Activated CD4-positive, alpha-beta T cell treated with anti-CD3 and anti-CD28 coated beads, Interleukin-2, amount 50 U/mL, for 16 hours (primary cell): ENCODE measurements at regions not wholly inside any gene's neighbourhood (a gene's known extent, or its start where the extent isn't known, plus 50 kb on each side); places are given as distances from the start of the nearest gene placed in this dataset.
"Not testable (repeated sequence)": the region's sequence is repeated elsewhere in the genome, so short reads cannot be mapped to it uniquely, and the experiment has no call there.

Experiments
- DNase-seq: peaks from one replicate; pipeline ENCODE4 v3.0.0-alpha.2; 2020

DNA sequence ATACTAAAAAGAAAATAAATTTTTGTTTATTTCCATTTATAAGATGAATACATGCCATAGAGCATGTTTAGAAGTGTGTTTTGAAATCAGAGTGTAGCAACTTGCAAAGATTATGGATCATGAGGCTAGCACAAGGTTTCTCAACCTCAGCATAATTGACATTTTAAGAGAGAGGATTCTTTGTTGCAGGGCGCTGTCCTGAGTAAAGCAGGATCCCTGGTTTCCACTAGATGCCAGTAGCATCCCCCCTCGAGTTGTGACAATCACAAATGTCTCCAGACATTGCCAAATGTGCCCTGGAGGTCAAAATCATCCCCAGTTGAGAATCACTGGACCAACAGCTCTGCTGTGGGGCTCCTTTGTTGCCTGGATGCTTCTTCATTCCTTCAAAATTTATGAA is 128.5 kb upstream of the RBMS3 start:
- no peak for DNase-seq

DNA sequence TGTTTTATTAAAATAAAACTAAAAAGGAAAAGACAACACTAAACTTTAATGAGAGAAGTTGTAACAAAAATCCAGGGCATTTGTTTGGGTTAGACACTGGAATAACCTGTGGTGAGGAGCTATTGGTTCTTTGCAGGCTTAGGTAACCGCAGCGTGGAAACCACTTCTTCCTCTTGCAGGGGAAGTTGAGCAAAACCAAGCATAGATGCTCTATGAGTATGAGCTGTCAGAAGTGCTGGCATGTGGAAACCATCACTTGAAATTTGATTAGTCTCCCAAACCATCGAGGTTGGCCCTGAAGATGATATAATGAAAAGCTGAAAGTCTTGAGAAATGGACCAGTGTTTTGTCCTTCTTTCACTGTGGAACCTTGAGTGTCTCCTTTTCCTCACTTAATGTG is 127.1 kb upstream of the RBMS3 start:
- peak; percentile 84 for DNase-seq

DNA sequence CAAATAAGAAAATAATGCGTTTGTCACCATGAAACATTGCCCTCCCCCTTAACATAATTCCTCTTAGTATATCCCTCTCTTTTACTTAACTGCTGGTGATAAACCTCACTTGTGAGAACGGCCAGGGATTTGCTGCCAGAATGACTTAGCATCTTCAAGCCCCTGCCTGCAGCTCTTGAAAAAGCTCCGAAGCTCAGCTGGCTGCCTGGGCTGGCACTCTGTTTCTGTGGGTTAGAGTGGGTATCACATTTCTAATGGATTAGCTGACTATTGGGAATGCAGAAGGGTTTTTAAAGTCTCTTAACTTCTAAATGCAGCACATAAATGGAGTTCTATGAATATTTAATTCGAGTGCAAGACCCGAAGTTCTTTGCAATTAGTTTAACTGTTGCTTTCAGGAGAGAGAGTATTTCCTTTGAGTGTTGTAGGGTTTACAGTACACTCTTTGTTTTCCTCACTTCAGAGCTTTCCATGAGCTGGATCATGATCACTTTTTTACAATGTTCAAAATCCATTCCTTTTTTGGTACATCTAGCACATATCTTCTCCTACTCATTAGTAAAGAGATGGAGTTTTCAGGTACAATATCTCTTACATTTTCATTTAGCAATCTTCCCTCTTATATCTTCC is 124.7 kb upstream of the RBMS3 start:
- DNase-seq, result no peak

DNA sequence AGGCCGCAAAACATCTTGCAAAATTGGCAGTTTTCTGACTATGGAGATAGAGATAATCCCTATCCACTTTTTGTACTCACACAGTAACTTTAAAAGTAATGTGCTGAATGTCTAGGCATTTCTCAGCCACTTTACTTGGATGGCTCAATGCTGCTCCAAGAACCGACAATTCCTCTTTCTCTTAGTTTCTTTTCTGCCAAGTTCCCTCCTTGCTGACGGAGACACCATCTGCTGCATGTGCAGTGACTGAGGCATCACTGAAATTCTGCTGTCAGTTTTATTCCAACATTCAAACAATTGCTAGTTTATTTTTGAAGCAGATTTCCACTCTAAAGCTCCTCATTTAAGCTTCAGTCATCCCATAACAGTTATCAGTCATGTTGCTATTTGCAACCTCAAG is 116.0 kb upstream of the RBMS3 start:
- no peak for DNase-seq

DNA sequence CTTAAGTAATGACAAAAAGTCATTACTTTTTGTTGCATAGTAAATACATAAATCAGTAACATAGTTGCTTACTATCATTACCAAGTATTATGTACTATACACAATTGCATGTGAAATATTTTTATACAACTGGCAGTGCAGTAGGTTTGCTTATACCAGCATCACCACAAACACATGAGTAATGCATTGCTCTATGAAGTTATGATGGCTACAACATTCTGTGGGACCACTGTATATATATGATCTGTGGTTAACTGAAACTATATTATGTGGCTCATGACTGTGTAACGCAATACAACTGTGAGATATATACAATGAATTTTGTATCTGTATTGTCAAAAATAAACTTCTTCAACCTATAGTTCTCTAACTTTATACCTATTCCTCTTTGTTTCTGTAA is 113.7 kb upstream of the RBMS3 start:
- DNase-seq, result no peak

DNA sequence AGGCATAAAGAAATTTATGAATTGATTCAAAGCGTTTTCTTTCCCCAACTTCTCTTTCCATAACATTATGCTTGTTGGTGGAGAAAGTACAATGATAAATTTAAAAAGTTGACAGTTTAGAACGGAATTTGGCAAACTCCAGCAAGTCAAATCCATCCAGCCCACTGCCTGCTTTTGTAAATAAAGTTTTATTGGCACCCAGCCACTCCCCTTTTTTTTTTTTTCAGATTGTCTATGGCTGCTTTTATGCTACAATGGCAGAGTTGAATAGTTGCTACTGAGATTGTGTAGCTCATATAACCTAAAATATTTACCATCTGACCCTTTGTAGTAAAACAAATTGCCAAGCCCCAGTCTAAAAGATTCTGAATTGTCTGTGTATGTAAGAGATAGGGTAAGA is 112.8 kb upstream of the RBMS3 start:
- DNase-seq, result no peak

DNA sequence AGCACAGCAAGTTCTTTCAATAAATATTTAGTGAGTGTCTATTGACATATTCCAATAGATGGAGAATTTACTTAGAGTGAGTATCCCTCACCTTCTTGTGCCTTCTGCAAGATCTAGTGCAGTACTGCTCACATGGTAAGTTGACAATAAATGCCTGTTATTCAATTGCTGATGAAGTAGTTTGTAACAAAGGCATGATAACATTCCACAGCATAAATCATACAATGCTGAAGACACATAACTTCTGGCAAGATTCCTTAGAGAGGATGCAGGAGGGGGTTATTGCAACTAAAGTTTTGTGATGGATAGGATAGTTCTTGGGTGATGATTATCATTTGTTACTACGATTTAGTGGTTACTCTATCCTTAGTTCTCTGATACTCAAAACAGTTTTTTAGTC is 112.2 kb upstream of the RBMS3 start:
- DNase-seq, result no peak

DNA sequence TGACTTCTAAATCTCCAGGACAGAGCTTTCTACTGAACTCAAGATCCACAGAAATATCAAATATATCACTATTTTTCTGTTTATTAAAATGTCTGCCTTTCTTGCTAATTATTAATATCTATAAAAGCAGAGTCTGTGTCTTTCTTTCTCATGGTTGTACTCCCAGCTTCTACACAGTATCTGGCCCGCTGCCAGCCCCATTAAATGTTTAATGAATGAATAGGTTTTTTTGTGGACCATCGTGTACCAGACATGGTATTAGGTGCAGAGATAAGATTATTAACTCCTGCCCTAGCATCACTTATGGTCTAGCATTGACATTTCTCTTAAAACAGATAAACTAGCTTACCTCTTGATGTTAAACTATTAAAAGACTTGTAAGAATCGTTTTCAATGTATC is 111.4 kb upstream of the RBMS3 start:
- DNase-seq, result no peak

DNA sequence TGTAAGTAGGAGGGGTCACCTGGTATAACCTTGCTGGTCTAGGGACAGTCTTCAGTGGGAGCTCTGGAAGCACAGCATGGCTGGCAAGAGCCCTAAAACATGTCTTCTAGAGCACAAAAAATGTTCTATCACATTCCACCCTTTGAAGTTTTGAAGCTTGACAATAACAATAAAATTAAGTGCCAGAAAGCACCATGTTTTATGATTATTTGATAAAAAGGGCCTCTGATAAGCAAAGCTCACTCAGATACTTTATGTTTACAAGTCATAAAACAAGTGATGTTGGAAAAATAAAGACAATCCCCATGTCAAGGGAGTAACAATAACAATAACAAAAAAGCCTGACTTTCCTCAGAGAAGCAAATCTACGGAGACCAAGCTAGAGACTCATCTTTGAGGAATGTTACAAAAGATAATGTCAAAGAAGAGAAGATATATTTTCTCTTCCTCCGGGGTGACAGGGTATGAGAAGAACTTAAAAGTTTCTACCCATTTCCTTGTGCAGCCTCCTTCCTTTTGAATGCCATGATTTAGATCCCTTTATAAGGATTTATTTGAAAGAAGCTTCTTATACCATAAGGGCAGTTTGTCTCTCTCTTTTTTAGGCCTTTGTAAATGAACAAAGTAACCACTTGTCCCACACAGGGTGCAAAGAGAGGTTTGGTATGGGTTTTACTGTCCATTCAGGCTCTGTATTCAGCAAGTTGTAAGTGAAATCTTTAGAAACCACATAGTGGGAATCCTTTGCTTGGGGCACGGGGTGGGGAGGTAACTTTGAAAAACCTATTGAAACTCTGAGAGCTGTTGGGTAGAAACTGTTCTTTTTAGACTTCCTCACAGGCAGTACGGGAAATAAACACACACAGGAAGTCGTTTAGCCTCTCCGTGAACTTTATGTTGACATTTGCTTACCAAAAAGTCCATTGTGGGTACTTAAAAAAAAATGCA is 109.6 kb upstream of the RBMS3 start:
- peak; percentile 10 for DNase-seq

DNA sequence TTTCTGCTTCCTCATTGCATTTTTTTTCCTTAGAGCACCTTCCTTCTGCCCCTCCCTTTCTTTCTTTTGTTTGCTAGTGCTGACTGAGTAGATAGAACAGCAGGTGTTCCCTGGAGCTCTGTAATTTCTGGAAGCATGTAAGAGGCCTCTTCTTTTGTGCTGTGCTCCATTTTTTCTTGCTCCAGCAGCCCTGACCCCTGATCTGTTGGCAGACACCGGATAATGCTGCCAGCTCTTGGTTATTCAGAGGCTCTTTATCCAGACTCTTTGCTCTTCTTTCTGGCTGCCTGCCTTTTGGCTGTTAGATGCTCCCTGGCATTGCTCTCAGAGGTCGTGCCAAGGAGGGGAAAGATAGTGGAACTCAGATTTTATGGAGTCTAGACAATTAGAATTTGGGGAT is 104.4 kb upstream of the RBMS3 start:
- DNase-seq, result no peak

DNA sequence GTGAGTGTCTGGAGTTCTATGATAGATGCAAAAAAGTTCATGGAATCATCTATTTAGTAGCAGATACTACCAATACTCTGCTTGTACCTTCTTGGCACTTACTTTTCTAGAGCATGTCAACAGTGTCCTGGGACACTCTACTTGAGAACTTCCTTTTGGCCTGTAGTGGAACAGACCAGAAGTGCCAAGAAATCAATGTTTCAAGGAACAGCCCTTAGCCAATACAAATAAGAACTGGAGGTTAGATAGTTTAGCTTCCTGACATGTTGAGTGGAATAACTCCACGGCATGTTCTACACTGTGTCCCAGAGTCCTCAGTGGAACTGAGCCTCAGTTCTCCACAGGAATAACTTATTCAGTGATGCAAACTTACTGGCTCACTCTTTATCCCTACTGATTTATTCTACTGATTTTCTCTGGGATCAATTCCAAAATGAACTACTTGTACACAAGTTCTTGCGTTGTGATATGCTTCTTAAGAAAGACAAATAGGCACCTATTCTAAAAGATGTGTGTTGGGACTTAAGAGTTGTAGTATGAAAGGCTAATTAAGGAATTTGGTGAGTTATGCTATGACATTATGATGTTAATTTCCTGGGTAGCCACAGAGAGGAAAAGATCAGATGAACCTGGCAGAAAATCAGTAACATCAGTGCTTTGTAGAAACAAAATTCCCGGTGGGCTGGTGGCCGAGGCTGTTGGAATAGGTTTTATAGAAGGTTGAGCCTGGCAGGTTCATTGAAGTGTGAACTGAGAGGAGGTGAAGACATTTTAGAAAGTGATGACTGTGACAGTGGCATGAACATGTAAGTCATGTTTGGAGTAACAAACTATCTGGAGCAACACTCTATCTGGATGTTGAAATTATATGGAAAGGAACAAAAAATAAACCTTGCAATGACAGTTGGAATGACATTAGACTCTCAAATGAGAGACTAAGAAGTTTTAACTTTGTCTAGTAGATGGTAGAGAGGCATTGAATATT is 101.8 kb upstream of the RBMS3 start:
- DNase-seq, result no peak

DNA sequence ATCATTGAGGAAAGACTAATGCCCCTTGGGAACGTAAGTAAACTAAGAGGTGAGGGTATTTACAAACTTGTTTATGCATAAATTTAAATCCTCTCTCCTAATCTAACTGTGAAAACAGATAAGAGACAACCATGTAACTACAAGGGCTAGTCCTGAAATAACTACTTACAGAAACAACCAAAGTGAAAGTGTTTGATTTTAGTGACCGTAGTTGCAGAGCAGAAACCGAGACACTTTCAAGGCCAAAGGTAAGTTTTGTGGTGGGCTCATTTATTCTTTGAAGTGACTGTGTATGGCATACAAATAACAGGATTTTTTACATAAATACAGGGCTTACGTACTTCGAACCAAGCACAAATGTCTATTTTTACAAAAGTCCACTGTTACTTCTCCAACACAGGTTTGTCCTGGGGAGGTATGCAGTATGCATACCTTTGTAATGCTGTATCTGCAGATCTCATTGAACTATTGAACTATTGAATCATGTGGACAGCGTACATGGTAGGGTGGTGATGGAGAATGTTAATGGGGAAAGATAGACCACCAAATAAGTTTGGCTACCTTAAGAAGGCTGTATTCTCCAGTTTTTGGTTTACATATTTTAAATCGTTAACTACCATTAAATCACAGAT is 99.6 kb upstream of the RBMS3 start:
- no peak for DNase-seq

DNA sequence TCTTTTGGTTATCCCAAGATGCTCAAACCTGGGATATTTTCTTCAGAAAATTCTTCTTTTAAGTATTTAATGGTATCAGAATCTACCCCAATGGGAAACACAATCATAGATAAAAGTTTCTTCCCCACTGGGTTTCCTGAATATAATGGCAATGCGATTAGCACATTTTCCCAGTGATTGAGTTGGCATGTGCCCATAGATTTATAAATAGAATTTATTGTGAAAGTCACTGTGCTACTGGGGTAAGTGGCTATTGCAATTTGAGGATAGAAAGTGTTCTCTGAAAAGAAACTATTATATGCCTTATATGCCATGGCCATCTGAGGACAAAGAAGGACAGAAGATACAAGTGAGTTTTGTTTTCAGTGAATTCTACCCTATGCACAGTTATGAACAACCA is 99.0 kb upstream of the RBMS3 start:
- no peak for DNase-seq

DNA sequence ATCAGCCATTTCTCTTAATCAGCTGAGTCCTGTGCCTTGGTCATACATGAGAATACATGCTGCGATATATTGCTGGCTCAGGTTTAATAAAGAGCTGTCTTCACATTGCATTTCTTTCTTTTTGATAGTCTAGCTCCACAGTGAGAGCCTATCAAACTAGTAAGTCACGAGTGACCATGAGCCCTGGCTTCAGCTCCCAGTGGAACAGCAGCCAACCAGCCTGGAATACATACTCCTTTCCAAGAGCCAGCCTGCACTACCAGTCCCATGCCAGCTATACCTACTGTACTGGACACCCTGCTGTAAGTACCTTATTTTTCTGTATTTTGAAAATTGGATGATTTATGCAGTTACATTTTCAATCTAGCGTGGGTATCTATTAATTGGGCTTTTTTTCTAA is 98.0 kb upstream of the RBMS3 start:
- not testable (repeated sequence) for DNase-seq

DNA sequence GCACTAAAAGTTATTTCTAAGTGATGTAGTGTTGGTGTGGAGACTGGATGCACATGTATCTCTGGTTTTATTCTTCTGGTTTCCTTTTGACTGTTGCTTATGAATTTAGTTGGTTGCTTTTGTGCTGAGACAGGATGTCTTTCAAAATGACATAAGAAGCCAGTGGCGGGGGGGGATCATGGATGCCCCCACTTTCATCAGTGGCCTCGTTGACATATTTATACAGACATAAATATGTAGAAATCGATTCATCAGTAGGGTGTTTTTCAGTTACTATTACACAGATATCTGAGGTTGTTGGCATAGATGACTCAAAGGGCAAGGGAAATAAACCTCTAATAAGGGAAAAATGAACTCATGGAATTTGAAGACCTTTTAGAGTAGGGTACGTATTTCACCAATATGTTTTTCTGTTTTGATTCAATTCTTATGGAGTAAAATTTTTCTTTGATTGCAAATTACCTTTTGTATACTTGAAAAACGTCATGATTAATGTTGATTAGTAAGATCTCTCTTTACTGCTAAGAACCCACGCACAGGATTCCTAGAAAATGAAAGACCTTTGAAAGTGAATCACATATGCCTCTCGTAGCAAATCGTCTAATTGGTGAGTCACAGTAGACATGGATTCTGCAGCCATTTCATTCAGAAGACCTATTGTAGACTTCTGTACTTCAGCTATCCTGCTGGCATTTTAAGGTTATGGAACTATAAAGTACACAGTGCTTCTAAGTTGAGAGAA is 97.4 kb upstream of the RBMS3 start:
- DNase-seq, result peak; percentile 58

DNA sequence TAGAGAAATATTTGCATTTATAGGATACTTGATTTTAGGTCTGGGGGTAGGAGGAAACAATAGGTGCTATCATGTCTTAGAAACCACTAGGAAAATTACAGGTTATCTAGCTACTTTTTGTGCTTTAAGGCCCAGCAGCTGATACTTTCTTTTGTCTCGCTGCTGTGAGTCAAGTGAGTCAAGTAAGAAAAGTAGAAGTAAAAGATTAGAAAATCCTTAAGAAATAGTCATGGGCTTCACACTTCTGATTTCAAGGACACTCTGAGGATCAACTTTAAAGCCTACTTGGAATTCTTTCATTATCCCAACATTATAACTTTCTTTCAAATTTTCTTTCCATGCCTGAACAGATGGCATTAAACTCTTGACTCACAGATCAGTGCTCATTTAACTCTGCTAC is 95.2 kb upstream of the RBMS3 start:
- no peak for DNase-seq

DNA sequence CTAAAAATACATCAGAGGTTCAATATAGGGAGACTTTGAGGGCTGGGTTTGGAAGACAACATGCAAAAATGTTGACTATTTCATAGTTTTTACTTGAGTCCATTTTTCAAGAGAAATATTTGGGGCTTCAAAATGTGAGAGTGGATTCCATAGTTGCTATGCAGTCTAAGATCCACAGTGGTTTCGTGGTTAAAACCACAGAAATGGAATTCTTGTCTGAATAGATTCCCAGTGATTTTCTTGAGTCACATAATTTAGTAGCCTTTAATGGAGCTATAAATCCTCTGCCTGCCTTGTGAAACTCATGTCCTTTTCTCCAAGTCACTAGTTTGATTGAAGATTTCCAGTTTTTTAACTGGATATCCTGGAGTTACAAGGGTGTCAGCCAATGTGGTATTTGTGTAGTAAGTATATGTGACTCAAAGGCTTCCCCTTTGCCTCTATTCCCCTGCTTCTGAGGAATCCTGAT is 94.7 kb upstream of the RBMS3 start:
- no peak for DNase-seq

DNA sequence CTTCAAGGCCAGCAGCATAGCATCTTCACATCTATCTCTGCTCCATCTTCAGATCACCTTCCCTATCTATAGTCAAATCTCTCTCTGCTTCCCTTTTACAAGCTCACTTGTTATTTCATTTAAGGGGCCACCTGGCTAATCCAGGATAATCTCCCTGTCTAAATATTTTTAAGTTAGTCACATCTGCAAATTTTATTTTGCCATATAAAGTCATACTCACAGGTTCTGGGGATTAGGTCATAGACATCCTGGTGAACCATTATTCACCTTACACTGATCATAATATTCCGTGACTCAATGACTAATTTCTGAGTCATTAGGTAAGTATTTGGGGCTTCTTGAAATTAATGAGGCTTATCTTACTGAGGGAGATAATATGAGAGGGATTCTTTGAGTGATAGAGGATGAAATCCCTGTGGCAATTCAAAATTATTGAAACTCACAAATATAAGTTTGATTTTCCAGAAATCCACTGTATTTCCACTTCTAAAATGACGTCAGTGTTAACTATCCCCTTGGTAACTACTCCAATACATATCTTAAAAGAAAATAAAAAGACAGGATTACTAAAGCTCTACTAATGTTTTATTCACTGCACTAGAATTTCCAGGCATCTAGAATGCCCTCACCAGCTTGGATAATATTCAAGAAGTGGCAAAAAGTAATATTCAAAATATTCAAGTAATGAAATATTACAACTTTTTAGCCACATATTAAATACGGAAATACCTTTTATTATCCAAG is 93.7 kb upstream of the RBMS3 start:
- peak; percentile 26 for DNase-seq

DNA sequence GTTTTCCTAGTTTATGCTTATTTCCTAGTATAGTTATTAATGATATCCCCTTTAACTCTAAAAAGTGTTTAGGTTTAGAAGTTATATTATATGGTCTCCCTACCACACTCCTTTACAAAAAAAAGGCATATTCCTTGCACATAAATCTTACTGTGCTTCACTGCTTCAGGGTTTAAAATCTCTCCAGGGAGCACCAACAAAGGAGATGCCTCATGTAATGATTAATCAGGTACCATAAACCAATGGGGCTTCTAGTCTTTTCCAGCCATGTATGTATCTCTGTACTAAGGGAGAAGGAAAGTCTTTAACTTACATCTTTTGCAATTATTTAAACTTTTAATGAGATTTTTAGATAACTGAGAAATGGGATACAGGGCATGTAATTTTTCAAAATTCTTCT is 91.5 kb upstream of the RBMS3 start:
- DNase-seq, result no peak

DNA sequence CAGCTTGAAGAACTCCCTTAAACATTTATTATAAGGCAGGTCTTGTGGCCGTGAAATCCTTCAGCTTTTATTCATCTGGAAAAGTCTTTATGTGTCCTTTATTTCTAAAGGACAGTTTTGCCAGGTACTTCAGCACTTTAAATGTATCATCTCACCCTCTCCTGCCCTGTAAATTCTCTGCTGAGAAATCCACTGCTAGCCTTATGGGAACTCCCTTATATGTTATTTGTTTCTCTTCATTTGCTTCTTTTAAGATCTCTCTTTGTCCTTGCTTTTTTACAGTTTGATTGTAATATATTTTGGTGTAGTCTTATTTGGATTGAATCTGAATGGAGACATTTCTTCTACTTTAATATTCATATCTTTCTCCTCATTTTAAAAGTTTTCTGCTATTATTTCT is 86.7 kb upstream of the RBMS3 start:
- no peak for DNase-seq

DNA sequence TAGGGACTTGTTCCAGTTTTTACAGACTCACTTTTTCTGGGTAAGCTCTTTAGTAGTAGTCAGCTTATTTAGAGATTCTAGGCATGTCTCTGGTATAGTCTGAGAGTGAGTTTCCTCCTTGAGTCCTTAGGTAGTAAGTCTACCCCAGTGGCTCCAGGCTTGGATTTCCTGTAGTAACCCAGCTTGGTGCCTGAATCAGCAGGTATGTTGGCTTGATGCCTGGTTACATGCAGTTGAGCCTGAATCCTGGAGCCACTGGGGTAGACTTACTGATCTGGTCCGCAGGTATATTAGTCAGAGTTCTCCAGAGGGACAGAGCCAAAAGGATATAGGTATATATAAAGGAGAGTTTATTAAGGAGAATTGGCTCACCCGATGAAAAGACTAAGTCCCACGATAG is 85.8 kb upstream of the RBMS3 start:
- no peak for DNase-seq
